ENCODE measurements at regions not wholly inside any gene's neighbourhood (a gene's known extent, or its start where the extent isn't known, plus 50 kb on each side); places are given as distances from the start of the nearest gene placed in this dataset.

DNA sequence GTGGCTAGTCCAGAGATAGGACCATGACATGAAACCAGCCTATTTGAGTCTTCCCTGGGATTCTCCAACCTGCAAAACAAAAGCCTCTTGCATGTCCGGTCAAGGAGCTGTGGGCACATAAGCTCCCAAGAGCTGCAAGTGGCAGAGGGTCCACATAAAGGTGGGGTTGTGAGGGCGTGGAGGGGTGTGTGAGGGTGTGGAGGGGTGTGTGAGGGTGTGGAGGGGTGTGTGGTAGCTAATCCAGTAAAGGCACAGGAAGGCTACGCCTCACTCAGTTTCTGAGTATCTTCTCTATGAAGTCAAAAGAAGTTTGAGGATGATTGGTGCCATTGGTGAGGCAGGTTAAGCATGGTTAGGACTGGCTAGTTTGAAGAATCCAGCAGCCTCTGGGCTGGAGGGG is 259.4 kb upstream of the NSMCE3 start:
- Histone ChIP-seq H3K4me3 (ENCODE audit: low read depth, low read length) (no peak overlapping the region), H3K36me3 (ENCODE audit: control insufficient read depth, insufficient read depth, low read length) (no peaks in the 10 kb centered on the region), H3K27me3 (ENCODE audit: control insufficient read depth, insufficient read depth, low read length) (no peaks in the 10 kb centered on the region)
- FAIRE-seq (no peak), DNase-seq (ENCODE audit: low read depth) (no peak)
- TF ChIP-seq, protein P1, sequence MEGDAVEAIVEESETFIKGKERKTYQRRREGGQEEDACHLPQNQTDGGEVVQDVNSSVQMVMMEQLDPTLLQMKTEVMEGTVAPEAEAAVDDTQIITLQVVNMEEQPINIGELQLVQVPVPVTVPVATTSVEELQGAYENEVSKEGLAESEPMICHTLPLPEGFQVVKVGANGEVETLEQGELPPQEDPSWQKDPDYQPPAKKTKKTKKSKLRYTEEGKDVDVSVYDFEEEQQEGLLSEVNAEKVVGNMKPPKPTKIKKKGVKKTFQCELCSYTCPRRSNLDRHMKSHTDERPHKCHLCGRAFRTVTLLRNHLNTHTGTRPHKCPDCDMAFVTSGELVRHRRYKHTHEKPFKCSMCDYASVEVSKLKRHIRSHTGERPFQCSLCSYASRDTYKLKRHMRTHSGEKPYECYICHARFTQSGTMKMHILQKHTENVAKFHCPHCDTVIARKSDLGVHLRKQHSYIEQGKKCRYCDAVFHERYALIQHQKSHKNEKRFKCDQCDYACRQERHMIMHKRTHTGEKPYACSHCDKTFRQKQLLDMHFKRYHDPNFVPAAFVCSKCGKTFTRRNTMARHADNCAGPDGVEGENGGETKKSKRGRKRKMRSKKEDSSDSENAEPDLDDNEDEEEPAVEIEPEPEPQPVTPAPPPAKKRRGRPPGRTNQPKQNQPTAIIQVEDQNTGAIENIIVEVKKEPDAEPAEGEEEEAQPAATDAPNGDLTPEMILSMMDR (IDR thresholded peaks at IDR 0.05; ENCODE audit: insufficient read depth, low read length, severe bottlenecking): no peak

DNA sequence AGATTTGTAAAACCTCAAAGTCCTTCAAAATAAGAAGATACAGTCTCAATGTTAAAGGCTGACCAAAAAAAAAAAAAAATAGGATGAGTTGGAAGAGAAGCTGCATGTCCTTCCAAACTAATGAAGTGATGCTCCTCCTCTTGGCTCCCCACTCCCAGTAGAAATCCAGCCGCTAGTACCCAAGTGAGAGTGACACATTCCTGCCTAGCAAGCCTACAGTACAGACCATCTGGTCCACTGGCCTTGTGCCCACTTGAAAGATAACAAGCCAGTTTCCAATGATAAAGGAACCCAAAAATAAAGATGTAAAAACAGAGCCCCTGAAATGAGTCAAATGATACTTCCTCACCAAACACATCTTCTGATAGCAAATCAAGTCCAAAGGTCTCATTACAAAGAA is 258.7 kb upstream of the NSMCE3 start:
- TF ChIP-seq, protein P1 (IDR thresholded peaks at IDR 0.05; ENCODE audit: insufficient read depth, low read length, severe bottlenecking): no peak
- Histone ChIP-seq H3K36me3 (ENCODE audit: control insufficient read depth, insufficient read depth, low read length) (no peaks in the 10 kb centered on the region), H3K27me3 (ENCODE audit: control insufficient read depth, insufficient read depth, low read length) (no peaks in the 10 kb centered on the region), H3K4me3 (ENCODE audit: low read depth, low read length) (no peak overlapping the region)
- DNase-seq (ENCODE audit: low read depth) (no peak), FAIRE-seq (no peak)

DNA sequence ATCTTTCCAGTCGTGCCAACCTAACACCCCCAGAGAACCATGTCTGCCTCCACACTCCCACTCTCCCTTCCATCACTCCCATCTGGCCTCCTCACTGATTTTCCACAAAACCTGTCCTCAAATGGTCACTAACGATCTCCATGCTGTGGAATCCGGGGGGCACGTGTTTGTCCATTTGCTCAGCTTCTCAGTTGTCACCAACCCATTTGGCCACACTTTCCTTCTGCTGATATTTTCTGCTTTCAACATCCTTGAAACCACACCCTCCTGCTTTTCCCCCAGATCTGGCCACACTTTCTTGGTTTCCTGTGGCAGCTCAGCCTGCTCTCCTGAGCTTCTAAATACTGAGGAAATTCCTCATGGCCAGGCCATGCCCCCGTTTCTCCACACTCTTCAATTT is 257.2 kb upstream of the NSMCE3 start:
- no peaks in the 10 kb centered on the region for H3K36me3 ChIP-seq (ENCODE audit: control insufficient read depth, insufficient read depth, low read length)
- FAIRE-seq: no peak
- DNase-seq (ENCODE audit: low read depth): no peak
- H3K4me3 ChIP-seq (ENCODE audit: low read depth, low read length): no peak overlapping the region
- no peaks in the 10 kb centered on the region for H3K27me3 ChIP-seq (ENCODE audit: control insufficient read depth, insufficient read depth, low read length)
- TF ChIP-seq, protein P1 (IDR thresholded peaks at IDR 0.05; ENCODE audit: insufficient read depth, low read length, severe bottlenecking): no peak

DNA sequence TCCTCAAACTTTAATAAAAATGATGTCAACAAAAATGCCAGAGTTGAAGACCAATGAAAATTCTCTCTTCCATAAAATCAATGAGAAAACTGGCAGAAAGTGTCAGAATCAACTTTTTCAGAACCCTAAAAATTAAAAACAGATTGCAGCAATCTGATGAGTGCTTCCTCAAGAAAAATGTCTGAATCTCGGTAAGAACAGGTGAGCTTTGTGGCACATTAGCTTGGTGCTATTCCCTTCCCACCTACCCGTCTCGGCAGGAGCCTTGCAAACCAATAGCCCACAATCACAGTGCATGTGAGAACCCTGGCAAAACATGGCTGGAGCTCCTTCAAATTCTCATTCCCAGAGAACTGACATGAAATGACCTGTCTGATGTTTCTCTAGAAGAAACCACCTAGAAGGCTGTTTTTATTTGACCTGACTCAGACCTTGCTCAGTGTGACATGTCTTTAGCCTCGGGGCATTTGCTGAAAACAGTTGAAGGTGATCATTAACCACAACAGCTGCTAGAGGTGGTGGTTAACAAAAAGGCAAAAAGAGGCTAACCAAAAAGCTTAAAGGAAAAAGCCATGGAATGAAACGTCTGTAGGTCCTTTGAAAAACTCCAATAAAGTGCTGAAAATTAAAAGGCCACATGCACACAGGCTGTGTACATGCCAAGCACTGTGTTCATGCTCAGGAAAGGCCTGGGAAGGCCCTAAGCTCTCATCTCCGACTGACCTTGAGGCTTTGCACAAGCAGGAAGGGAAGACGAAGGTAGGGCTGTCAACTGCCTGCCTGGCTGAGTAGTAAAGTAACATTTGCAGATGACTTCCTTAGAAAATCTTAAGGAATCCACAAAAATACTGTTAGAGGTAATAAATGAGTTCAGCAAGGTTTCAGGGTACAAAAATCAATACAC is 253.0 kb upstream of the NSMCE3 start:
- H3K4me3 ChIP-seq (ENCODE audit: low read depth, low read length): no peak overlapping the region
- H3K27me3 ChIP-seq (ENCODE audit: control insufficient read depth, insufficient read depth, low read length): no peaks in the 10 kb centered on the region
- TF ChIP-seq, protein P1 (IDR thresholded peaks at IDR 0.05; ENCODE audit: insufficient read depth, low read length, severe bottlenecking): no peak
- peak; percentile 78 for DNase-seq (ENCODE audit: low read depth)
- H3K36me3 ChIP-seq (ENCODE audit: control insufficient read depth, insufficient read depth, low read length): no peaks in the 10 kb centered on the region
- no peak for FAIRE-seq

DNA sequence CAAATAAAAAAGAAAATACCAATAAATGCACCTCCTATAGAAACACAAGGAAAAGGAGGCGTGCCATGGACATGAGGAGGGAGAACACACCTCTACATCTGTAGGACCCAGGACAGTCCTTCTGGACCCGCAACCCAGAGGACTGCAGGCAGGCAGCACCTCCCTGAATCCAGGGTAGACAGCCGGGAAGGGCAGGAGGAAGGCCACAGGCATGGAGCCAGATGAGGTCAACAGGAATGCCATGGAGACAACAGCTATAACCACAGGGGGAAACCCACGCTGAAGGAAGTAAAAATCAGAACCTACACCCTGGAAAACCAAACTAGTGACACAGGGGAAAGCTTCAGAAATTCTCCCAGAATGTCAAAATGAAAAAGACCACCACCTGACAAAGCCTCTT is 248.8 kb upstream of the NSMCE3 start:
- no peak overlapping the region for H3K4me3 ChIP-seq (ENCODE audit: low read depth, low read length)
- no peak for FAIRE-seq
- TF ChIP-seq, protein P1 (IDR thresholded peaks at IDR 0.05; ENCODE audit: insufficient read depth, low read length, severe bottlenecking): no peak
- no peaks in the 10 kb centered on the region for H3K36me3 ChIP-seq (ENCODE audit: control insufficient read depth, insufficient read depth, low read length)
- H3K27me3 ChIP-seq (ENCODE audit: control insufficient read depth, insufficient read depth, low read length): no peaks in the 10 kb centered on the region
- DNase-seq (ENCODE audit: low read depth): no peak
